ENCODE measurements at regions not wholly inside any gene's neighbourhood (a gene's known extent, or its start where the extent isn't known, plus 50 kb on each side); places are given as distances from the start of the nearest gene placed in this dataset.
A peak's percentile ranks its signal among the peaks of the same experiment; 100 is the strongest.
"Not testable (repeated sequence)": the region's sequence is repeated elsewhere in the genome, so short reads cannot be mapped to it uniquely, and the experiment has no call there.

GRCh38 chr4:116544946-116545345 is 540.4 kb downstream of the TRAM1L1 start:
- no peak for DNase-seq (ENCODE audit: low read depth)

DNA sequence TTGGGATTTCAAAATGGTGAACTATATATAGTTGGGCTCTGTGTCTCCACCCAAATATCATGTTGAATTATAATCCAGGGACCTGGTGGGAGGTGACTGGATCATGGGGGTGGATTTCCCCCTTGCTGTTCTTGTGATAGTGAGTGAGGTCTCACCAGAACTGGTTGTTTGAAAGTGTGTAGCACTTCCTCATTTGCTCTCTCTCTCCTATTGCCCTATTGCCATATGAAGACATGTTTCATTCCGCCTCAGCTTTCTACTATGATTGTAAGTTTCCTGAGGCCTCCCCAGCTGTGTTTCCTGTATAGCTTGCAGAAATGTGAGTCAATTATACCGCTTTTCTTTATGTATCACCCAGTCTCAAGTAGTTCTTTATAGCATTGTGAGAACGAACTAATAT is 545.6 kb downstream of the TRAM1L1 start:
- no peak for DNase-seq (ENCODE audit: low read depth)

DNA sequence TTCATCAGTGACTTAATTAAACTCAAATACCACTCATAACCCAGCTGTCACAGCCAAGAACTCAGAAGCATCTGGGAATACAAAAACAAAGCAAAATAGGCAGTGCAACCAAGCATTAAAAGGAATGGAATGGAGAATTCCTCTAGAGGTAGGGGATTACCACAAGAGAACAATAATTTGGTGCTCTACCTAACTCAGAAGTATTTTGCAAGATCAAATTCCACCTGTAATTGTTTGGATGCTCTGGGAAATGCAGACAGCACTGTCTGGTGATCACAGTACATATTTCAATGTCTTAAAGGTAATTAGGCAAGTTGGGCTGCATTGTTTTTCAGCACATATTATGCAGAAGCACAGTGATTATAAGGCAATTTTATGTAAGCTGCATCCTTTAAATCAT is 547.5 kb downstream of the TRAM1L1 start:
- no peak for DNase-seq (ENCODE audit: low read depth)

- DNase-seq (ENCODE audit: low read depth): not testable (repeated sequence)
Observed at GRCh38 chr4:116536024-116536423, 549.4 kb downstream of the TRAM1L1 start.

- DNase-seq (ENCODE audit: low read depth): peak; percentile 28
Observed at GRCh38 chr4:116531870-116532269, 553.5 kb downstream of the TRAM1L1 start.

DNA sequence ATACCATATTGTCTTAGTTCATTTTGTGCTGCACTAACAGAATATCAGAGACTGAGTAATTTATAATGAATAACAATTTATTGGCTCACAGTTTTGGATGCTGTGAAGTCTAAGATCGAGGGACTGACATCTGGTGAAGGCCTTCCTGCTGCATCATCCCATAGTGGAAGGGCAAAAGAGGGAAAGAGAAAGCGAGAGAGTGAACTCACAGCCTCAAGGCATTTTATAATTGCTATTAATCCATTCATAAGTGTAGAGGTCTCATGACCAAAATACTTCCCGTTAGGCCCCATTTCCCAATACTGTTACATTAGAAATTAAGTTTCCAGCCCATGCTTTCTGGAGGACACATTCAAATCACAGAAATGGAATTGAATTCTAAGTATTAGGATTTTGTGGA is 554.4 kb downstream of the TRAM1L1 start:
- DNase-seq (ENCODE audit: low read depth): no peak

DNA sequence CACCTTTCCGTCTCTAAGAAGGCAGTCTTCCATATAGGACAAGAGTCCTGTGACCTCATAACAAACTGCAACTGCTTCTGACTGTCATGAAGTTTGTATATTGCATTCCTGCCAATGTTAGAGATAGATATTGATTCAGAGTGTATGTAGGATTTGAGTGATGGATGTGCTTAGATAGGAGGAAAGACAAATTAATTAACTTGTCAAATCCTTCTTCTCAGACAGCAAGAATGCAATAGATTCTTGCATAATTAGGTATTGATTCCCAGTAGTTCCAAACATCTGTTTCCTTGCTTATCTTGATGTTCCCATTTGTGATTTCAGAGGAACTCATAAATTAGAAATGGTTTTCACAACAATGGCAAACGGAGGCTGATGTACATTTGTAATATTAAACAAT is 555.3 kb downstream of the TRAM1L1 start:
- DNase-seq (ENCODE audit: low read depth): no peak

GRCh38 chr4:116529129-116529528 is 556.2 kb downstream of the TRAM1L1 start:
- no peak for DNase-seq (ENCODE audit: low read depth)

DNA sequence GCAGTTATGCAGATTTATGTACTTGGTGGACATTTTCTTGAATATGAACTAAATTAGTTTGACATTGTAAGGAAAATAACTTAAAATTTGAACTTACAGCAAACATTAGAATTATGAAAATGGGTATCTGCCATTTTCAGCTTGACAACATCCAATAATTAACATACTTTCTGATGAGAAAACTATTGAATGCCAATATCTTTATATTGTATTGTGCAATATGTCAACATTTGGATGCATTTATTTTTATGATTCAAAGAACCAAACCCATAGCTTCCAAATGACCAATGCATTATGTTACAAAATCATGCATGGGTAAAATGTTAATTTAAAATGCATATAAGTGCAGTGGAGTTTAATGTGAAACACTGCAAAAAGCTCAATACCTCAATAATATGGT is 562.5 kb downstream of the TRAM1L1 start:
- no peak for DNase-seq (ENCODE audit: low read depth)

DNA sequence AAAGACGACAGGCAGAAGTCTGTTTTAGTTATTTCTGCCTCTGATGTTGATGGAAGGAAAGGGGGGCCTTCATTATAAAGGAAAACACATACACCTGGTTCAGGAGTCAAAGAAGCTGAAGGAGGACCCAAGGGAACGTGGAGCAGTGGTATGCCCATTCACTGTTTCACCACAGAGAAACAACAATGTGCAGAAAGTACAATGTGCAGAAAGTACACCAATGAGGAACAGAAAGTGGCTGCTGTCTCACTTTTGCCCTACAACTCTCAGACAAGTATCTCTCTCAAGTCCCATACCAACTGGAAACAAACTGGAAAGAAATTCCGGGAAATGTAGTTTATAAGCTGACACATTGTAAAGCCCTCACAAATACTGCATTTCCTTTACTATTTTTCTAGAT is 564.5 kb downstream of the TRAM1L1 start:
- no peak for DNase-seq (ENCODE audit: low read depth)

DNA sequence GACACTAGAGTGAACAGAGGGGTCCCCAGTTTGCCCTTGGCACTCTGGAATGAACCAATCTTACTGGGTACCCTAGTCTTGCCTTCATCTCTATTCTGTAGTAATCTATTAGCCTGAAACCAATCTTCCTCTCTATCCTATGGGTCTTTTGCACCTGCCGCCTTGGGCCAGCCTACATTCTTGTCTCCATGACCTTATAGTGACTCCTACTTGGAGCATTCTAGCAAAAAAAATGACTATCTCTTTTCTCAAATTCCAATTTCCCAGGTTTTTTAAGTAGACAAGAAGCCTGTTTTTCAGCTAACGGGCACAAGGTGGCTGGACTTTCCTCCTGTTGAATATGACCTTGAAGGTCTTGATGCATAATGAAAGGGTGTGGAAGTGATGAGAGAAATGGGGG is 568.7 kb downstream of the TRAM1L1 start:
- no peak for DNase-seq (ENCODE audit: low read depth)

- DNase-seq (ENCODE audit: low read depth): no peak
Observed at GRCh38 chr4:116515959-116516358, 569.4 kb downstream of the TRAM1L1 start.

GRCh38 chr4:116512552-116512951 is 572.8 kb downstream of the TRAM1L1 start:
- DNase-seq (ENCODE audit: low read depth): no peak

DNA sequence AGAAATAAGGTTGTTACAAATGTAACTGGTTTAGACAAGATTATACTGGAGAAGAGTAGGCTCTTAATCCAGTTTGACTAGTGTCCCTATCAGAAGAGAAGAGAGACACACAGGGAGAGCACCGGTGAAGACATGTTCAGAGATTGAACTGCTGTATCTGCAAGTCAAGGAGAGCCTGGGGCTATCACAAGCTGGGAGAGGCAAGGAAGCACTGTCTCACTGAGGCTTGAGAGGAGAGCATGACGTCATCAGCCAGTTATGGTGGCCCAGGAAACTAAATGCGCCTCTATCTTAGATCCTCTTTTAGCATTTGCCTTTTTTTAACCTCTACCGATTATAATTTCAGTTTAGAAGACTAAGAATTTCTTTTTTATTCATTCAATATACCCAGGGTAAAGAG is 583.4 kb downstream of the TRAM1L1 start:
- peak; percentile 20 for DNase-seq (ENCODE audit: low read depth)

DNA sequence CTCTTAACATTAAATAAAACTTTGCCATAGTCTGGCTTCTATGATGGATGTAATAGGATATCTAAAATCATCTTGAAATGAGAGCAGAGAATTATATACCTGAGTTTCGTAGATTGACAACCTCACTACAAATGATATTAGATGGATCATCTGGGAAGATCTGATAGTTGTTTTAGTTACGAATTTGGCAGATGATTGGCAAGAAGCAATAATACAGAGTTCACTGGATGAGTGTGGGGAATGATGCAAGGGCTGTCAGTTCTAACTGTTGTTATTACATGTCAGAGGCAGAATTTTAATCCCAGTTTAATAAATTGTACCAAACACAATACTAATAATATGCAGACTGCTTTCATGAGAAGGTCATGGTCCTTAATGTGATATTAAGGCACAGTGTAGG is 585.2 kb downstream of the TRAM1L1 start:
- DNase-seq (ENCODE audit: low read depth): no peak

DNA sequence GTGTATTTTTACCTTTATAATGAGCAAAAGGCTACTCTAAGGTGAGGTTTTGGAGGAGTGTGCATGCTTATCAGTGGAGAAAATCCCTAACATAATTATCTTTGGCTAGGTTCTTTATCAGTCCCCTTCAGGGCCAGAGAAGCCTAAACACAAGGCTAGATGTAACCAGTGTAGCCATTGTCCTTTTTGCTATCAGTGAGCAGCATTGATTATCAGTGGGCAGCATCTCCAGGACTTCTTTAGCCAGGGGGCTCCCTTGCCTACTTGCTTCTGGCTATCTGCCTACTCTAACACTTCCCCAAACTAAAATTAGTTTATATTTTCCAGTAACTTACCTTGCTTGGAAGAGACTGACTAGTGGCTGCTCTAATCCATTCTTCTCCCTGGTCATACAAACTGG is 595.6 kb downstream of the TRAM1L1 start:
- no peak for DNase-seq (ENCODE audit: low read depth)

GRCh38 chr4:116486401-116486800 is 599.0 kb downstream of the TRAM1L1 start:
- no peak for DNase-seq (ENCODE audit: low read depth)

DNA sequence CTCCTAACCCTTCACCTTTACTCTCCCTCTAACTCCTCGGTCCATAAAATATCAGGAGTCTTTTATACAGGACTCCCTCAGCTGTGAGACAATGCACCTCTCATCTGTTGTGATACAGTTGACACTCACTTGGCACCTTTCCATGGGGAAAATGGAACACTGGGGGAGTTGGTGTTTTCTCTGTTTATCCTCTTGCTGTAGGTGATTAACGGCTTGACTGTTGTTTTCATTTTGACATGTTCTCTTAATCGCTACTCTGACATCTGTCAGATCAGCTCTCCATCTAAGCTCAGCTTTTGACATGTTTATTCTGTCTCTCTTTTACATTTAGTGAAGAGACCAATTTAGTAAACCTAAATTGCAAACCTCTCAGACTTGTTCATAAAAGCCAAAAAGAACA is 604.8 kb downstream of the TRAM1L1 start:
- DNase-seq (ENCODE audit: low read depth): no peak

DNA sequence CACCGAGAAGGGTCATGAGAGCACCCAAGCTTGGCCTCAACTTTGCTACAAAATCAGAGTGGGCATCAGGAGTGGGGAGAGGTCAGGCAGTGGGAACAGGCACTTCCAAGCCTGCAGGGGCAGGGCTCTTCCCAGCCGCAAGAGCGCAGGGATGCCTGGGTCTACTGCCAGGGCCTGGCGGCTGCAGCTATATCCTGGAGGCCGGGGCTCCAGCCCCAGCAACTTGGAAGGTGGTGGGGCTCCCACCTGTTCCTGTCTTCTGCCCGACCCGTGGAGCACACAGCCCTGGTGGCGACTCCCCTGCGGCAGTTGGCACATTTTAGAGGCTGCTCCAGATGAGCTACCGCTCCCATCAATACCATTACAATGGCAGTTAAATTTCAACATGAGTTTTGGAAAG is 607.0 kb downstream of the TRAM1L1 start:
- DNase-seq (ENCODE audit: low read depth): no peak

DNA sequence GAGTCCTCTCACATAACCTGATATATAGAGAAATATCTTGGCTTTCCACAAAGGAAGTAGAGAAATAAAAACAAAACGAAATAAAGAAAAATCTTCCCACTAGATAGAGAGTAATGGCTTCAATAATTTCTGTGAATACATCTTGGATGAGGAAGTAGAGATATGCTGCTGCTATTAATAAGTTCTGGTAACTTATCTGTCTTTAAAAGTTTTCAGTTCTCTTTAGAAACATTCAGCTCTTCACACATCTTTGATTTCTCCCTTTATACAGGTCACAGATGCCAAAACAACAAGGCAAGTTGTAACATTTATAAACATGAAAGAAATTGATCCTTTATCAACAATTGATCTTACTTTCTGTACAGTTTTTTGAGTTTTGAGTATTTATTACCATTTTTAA is 615.8 kb downstream of the TRAM1L1 start:
- no peak for DNase-seq (ENCODE audit: low read depth)

- DNase-seq (ENCODE audit: low read depth): peak; percentile 21
Observed at GRCh38 chr4:116453127-116453526, 632.2 kb downstream of the TRAM1L1 start.

DNA sequence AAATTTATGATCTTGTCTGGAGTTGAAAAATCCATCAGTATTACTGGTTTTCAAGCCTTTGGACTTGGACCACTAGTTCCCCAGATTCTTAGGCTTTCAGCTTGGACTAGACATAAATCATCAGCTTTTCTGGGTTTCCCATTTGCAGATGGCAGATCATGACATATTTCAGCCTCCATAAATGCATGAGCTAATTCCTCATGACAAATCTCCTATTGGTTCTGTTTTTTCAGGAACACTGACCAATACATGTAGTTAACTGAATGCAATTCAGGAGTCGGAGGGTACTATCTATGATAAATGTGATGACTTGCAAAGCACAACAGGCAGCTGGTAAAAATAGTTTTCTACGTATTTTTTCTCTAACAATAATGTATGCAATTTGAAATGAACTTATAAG is 635.6 kb downstream of the TRAM1L1 start:
- DNase-seq (ENCODE audit: low read depth): no peak

DNA sequence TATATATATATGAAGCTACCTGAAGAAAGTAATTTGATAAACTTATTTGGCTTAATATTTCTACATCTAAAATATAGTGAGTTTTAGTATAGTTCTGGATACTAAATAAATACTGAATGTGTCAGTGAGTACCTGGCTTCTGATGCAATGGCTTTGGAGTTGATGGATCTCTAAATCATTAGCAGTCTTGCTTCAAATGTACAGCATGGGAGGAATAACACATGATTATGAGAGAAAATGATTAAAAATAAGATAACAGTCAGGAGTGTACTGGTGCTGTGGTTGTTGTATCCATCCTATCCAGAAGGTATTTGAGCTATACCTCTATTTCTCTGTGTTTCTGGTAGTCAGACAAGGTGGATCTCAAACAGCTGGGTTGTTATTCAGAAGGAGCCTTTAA is 641.3 kb downstream of the TRAM1L1 start:
- DNase-seq (ENCODE audit: low read depth): no peak

DNA sequence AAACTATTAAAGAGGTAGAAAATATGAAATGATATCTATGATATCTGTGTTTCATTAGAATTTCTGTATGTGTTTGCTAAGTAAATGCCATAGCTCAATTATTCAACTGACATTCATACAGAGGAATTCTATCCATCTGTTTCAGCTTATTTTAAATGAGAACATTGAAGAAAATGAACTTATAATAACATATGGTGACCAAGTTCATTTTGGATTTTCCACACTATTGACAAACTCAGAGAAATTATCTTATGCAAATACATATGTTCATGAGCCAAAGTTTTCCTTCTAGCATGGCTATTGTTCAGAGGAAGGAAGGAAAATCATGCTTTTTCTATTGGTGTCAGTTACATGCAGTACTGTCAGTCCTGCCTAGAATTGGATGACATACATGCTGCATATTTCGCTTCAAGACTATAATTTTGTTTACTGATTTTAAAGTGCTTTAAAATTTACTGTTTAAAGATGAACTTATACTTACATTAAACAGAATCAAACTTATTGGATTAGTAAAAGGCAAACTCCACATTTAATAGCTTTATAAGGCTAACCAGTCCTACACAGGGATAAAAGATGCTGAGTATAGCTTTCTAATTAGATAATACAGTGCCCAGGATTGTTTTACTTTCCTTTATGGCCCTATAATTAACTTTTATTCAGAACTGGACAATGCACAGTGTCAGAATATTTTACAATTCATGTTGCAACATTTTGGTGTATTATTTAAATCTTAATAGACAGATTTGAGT is 646.2 kb downstream of the TRAM1L1 start:
- no peak for DNase-seq (ENCODE audit: low read depth)
